ENCODE measurements at regions not wholly inside any gene's neighbourhood (a gene's known extent, or its start where the extent isn't known, plus 50 kb on each side); places are given as distances from the start of the nearest gene placed in this dataset.

DNA sequence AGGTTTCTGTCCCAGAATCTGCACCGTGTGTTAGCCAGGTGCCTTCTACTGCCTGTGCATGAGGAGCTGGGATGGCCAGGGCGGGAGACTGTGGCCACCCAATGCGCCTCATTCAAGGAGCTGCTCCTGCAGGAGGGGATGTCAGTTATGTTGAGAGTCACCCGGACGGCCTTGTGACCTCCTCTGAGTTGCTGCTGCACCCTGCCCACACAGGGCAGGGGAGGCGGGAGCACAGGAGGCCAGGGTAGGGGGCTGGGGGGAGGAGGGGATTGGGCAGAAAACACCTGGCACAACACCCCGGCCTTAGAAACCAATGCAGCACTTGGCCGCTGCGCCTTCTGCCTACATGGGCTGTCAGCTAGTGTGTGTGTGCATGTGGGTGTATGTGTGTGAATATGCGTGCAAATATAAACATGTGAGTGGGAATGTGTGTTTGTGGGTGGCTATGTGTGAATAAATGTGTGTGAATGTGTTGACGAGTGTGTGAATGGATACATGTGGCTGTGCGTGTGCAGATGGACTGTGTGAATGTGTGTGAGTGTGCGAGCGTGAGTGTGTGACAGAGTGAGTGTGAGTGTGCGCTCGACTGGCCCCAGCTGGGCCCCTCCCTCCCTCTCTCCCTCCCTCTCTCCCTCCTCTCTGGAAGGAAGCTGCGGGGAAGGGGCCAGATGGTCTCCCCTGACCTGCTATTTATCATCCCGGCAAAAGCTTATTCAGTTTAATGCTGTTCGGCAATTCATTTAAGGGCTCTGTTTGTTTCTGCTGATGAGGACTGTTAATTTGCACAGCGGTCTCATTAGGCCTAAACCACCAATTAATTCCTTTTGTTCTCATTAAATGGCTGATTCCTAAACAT, 106.9 kb downstream of the TLE3 start:
- ATAC-seq, result no peak
- WGBS (ENCODE audit: missing lambda C conversion rate), result 75% methylated on average over 19 of the region's 20 CpGs
- FAIRE-seq, result no peak
- POLR2A ChIA-PET, result no interaction called here
- H3K4me3 ChIP-seq, result no peak overlapping the region
- no peak overlapping the region for H3K27ac ChIP-seq
- H3K4me1 ChIP-seq, result peaks cover 14% of the 10 kb centered on the region
- no peak overlapping the region for H3K4me2 ChIP-seq
- DNase-seq (ENCODE audit: low read depth in 1 of 2, low spot score in 1 of 2), result no peak
- CTCF ChIA-PET, result no interaction called here
- no peak for TF ChIP-seq SREBF2 (IDR thresholded peaks at IDR 0.05)
- no peak for TF ChIP-seq PHF8 (IDR thresholded peaks at IDR 0.05; ENCODE audit: borderline replicate concordance, low read depth)
- no peak for TF ChIP-seq KDM5A (IDR thresholded peaks at IDR 0.05)
- no peak for TF ChIP-seq BHLHE40 (IDR thresholded peaks at IDR 0.05; ENCODE audit: low read depth, low read length)
- no peak for TF ChIP-seq MYC (IDR thresholded peaks at IDR 0.05; ENCODE audit: borderline replicate concordance, low read length)
- TF ChIP-seq JUNB (IDR thresholded peaks at IDR 0.05), result no peak
- TF ChIP-seq RCOR1 (IDR thresholded peaks at IDR 0.05; ENCODE audit: low read depth, low read length), result no peak
- H3K9me3 ChIP-seq, result no peaks in the 10 kb centered on the region

DNA sequence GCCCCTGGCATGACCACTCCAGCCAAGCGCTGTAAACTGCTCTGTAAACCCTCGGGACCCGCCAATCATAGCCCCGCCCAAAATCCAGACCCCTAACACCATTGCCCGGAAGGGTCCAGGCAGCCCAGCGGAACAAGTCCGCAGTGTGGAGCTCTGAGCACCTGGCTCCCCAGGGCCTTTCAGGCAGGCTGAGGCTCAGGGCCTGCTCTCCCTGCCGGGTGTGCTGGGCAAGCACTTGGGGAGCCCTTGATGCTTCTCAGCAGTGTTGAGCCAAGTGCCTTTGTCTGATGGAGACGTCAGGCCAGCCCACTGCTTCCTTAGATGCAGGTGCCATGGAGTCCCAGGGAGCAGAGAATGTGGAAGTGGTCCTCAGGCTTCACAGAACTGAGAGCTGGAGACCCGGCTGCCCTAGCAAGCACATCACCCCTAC, 106.2 kb downstream of the TLE3 start:
- CTCF ChIA-PET, result no interaction called here
- no peak for ATAC-seq

More for the DNA sequence above, 106.2 kb downstream of the TLE3 start:
- Histone ChIP-seq H3K4me3 (no peak overlapping the region), H3K9me3 (no peaks in the 10 kb centered on the region), H3K4me1 (peaks cover 14% of the 10 kb centered on the region), H3K27ac (no peak overlapping the region), H3K4me2 (no peak overlapping the region)
- no peak for FAIRE-seq
- 78% methylated on average over 10 of the region's 10 CpGs for WGBS (ENCODE audit: missing lambda C conversion rate)
- TF ChIP-seq, protein P1, sequence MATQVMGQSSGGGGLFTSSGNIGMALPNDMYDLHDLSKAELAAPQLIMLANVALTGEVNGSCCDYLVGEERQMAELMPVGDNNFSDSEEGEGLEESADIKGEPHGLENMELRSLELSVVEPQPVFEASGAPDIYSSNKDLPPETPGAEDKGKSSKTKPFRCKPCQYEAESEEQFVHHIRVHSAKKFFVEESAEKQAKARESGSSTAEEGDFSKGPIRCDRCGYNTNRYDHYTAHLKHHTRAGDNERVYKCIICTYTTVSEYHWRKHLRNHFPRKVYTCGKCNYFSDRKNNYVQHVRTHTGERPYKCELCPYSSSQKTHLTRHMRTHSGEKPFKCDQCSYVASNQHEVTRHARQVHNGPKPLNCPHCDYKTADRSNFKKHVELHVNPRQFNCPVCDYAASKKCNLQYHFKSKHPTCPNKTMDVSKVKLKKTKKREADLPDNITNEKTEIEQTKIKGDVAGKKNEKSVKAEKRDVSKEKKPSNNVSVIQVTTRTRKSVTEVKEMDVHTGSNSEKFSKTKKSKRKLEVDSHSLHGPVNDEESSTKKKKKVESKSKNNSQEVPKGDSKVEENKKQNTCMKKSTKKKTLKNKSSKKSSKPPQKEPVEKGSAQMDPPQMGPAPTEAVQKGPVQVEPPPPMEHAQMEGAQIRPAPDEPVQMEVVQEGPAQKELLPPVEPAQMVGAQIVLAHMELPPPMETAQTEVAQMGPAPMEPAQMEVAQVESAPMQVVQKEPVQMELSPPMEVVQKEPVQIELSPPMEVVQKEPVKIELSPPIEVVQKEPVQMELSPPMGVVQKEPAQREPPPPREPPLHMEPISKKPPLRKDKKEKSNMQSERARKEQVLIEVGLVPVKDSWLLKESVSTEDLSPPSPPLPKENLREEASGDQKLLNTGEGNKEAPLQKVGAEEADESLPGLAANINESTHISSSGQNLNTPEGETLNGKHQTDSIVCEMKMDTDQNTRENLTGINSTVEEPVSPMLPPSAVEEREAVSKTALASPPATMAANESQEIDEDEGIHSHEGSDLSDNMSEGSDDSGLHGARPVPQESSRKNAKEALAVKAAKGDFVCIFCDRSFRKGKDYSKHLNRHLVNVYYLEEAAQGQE (IDR thresholded peaks at IDR 0.05), result no peak
- no peak for TF ChIP-seq MYC (IDR thresholded peaks at IDR 0.05; ENCODE audit: borderline replicate concordance, low read length)
- no peak for TF ChIP-seq ZC3H11A (IDR thresholded peaks at IDR 0.05)
- TF ChIP-seq, protein P2, sequence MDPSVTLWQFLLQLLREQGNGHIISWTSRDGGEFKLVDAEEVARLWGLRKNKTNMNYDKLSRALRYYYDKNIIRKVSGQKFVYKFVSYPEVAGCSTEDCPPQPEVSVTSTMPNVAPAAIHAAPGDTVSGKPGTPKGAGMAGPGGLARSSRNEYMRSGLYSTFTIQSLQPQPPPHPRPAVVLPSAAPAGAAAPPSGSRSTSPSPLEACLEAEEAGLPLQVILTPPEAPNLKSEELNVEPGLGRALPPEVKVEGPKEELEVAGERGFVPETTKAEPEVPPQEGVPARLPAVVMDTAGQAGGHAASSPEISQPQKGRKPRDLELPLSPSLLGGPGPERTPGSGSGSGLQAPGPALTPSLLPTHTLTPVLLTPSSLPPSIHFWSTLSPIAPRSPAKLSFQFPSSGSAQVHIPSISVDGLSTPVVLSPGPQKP (IDR thresholded peaks at IDR 0.05; ENCODE audit: low read depth, low read length), result no peak
- TF ChIP-seq, protein P3, sequence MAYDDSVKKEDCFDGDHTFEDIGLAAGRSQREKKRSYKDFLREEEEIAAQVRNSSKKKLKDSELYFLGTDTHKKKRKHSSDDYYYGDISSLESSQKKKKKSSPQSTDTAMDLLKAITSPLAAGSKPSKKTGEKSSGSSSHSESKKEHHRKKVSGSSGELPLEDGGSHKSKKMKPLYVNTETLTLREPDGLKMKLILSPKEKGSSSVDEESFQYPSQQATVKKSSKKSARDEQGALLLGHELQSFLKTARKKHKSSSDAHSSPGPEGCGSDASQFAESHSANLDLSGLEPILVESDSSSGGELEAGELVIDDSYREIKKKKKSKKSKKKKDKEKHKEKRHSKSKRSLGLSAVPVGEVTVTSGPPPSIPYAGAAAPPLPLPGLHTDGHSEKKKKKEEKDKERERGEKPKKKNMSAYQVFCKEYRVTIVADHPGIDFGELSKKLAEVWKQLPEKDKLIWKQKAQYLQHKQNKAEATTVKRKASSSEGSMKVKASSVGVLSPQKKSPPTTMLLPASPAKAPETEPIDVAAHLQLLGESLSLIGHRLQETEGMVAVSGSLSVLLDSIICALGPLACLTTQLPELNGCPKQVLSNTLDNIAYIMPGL (CRISPR knock-in tag; IDR thresholded peaks at IDR 0.05; ENCODE audit: borderline replicate concordance), result no peak
- TF ChIP-seq, protein P4, sequence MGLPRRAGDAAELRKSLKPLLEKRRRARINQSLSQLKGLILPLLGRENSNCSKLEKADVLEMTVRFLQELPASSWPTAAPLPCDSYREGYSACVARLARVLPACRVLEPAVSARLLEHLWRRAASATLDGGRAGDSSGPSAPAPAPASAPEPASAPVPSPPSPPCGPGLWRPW (IDR thresholded peaks at IDR 0.05), result no peak
- no peak for TF ChIP-seq NPAS2 (CRISPR knock-in tag; IDR thresholded peaks at IDR 0.05; ENCODE audit: borderline replicate concordance)
- TF ChIP-seq ESRRA (IDR thresholded peaks at IDR 0.05; ENCODE audit: borderline replicate concordance, low read length), result no peak
- no peak for TF ChIP-seq KDM5A (IDR thresholded peaks at IDR 0.05)
- no peak for TF ChIP-seq ZFP36 (IDR thresholded peaks at IDR 0.05; ENCODE audit: borderline replicate concordance, partially characterized antibody)
- no peak for TF ChIP-seq SMC3 (IDR thresholded peaks at IDR 0.05)
- TF ChIP-seq, protein P5, sequence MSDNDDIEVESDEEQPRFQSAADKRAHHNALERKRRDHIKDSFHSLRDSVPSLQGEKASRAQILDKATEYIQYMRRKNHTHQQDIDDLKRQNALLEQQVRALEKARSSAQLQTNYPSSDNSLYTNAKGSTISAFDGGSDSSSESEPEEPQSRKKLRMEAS (IDR thresholded peaks at IDR 0.05), result no peak
- TF ChIP-seq CHD4 (IDR thresholded peaks at IDR 0.05; ENCODE audit: borderline replicate concordance), result no peak
- TF ChIP-seq, protein P6, sequence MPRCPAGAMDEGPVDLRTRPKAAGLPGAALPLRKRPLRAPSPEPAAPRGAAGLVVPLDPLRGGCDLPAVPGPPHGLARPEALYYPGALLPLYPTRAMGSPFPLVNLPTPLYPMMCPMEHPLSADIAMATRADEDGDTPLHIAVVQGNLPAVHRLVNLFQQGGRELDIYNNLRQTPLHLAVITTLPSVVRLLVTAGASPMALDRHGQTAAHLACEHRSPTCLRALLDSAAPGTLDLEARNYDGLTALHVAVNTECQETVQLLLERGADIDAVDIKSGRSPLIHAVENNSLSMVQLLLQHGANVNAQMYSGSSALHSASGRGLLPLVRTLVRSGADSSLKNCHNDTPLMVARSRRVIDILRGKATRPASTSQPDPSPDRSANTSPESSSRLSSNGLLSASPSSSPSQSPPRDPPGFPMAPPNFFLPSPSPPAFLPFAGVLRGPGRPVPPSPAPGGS (IDR thresholded peaks at IDR 0.05), result no peak
- TF ChIP-seq RFX5 (IDR thresholded peaks at IDR 0.05), result no peak
- no peak for TF ChIP-seq MAZ (IDR thresholded peaks at IDR 0.05; ENCODE audit: borderline replicate concordance, low read depth, low read length)
- POLR2A ChIA-PET, result no interaction called here
- DNase-seq (ENCODE audit: low read depth in 1 of 2, low spot score in 1 of 2), result no peak
